CD4-positive, CD25-positive, alpha-beta regulatory T cell (primary cell): ENCODE measurements at regions not wholly inside any gene's neighbourhood (a gene's known extent, or its start where the extent isn't known, plus 50 kb on each side); places are given as distances from the start of the nearest gene placed in this dataset.

ENCODE experiments used
- ATAC-seq, 2 donors: fragments of 150-1000 bp; cut with Tn5 transposase; one replicate each; pipeline ENCODE4 v1.10.0; 2021; ENCODE audit warnings: low read depth in 2 of 2, moderate number of reproducible peaks in 2 of 2, moderate library complexity in 1 of 2
- DNase-seq, 3 donors: peaks; one replicate each; pipeline versions ENCODE4 v3.0.0 to v3.0.0-alpha.2; 2012 to 2022; ENCODE audit warnings: mixed read lengths in 1 of 3
- H3K27ac ChIP-seq: one replicate; pipeline ENCODE4 v1.7.0; 2013; ENCODE audit warnings: mild to moderate bottlenecking, low read length; ENCODE audit not compliant: insufficient read depth, poor library complexity, severe bottlenecking
- H3K27me3 ChIP-seq: one replicate; pipeline ENCODE4 v1.7.0; 2013; ENCODE audit warnings: low read length; ENCODE audit not compliant: control insufficient read depth, insufficient read depth
- H3K36me3 ChIP-seq: one replicate; pipeline ENCODE4 v1.7.0; 2013; ENCODE audit warnings: mild to moderate bottlenecking, low read length, moderate library complexity; ENCODE audit not compliant: control insufficient read depth, insufficient read depth
- H3K4me1 ChIP-seq: 2 replicates; pipeline ENCODE4 v1.7.0; 2013; ENCODE audit warnings: mild to moderate bottlenecking, low read length; ENCODE audit not compliant: insufficient read depth, control insufficient read depth, poor library complexity, severe bottlenecking
- H3K4me3 ChIP-seq: one replicate; pipeline ENCODE4 v1.7.0; 2013; ENCODE audit warnings: low read depth, mild to moderate bottlenecking, low read length, moderate library complexity
- H3K9me3 ChIP-seq, 2 experiments: 1 replicate in 1 of 2; 2 replicates in 1 of 2; pipeline ENCODE4 v1.7.0; 2013; ENCODE audit warnings: low read length in 2 of 2, mild to moderate bottlenecking in 1 of 2, moderate library complexity in 1 of 2; ENCODE audit not compliant: control insufficient read depth in 2 of 2
- H3K27ac Mint-ChIP-seq, 3 donors: one replicate each; pipeline ENCODE4 v1.8.0; 2020 to 2022; ENCODE audit warnings: mild to moderate bottlenecking in 3 of 3, mixed read lengths in 3 of 3, moderate library complexity in 2 of 3
- H3K27me3 Mint-ChIP-seq: one replicate; pipeline ENCODE4 v1.8.0; 2022; ENCODE audit warnings: mild to moderate bottlenecking, mixed read lengths
- H3K36me3 Mint-ChIP-seq: one replicate; pipeline ENCODE4 v1.8.0; 2020; ENCODE audit warnings: mixed read lengths
- H3K4me1 Mint-ChIP-seq, 4 donors: one replicate each; pipeline ENCODE4 v1.8.0; 2020 to 2022; ENCODE audit warnings: mixed read lengths in 4 of 4, mild to moderate bottlenecking in 1 of 4
- H3K4me3 Mint-ChIP-seq, 4 donors: one replicate each; pipeline ENCODE4 v1.8.0; 2020 to 2022; ENCODE audit warnings: mild to moderate bottlenecking in 4 of 4, mixed read lengths in 4 of 4, moderate library complexity in 3 of 4
- H3K9me3 Mint-ChIP-seq, 7 donors: one replicate each; pipeline ENCODE4 v1.8.0; 2020 to 2022; ENCODE audit warnings: mixed read lengths in 7 of 7, mild to moderate bottlenecking in 3 of 7, moderate library complexity in 2 of 7

GRCh38 chr13:68009546-68009945, 779.4 kb upstream of the PCDH9 start:
- H3K27me3 ChIP-seq: no peaks in the 10 kb centered on the region
- DNase-seq (no peak), ATAC-seq (no peak)
- Mint-ChIP-seq H3K4me1 (no peaks in the 10 kb centered on the region), H3K27me3 (no peaks in the 10 kb centered on the region), H3K36me3 (no peaks in the 10 kb centered on the region), H3K9me3 (peaks cover 3 to 33% (median 4%) of the 10 kb centered on the region in 7 donors), H3K4me3 (no peak overlapping the region), H3K27ac (no peak overlapping the region)
- H3K27ac ChIP-seq: no peak overlapping the region
- H3K36me3 ChIP-seq: no peaks in the 10 kb centered on the region
- no peak overlapping the region for H3K4me3 ChIP-seq
- no peaks in the 10 kb centered on the region for H3K4me1 ChIP-seq
- peaks cover 0 to 4% of the 10 kb centered on the region in 2 experiments for H3K9me3 ChIP-seq

- no peaks in the 10 kb centered on the region for H3K36me3 ChIP-seq
- H3K4me3 ChIP-seq: no peak overlapping the region
- DNase-seq: no peak
- no peaks in the 10 kb centered on the region for H3K27me3 Mint-ChIP-seq
- H3K27me3 ChIP-seq: no peaks in the 10 kb centered on the region
- H3K4me1 Mint-ChIP-seq: no peaks in the 10 kb centered on the region
- H3K9me3 ChIP-seq: peaks cover under 1 to 4% of the 10 kb centered on the region in 2 experiments
- no peaks in the 10 kb centered on the region for H3K4me1 ChIP-seq
- H3K27ac Mint-ChIP-seq: no peak overlapping the region
- peaks cover 3 to 33% (median 7%) of the 10 kb centered on the region in 7 donors for H3K9me3 Mint-ChIP-seq
- no peaks in the 10 kb centered on the region for H3K36me3 Mint-ChIP-seq
- no peak for ATAC-seq
- H3K4me3 Mint-ChIP-seq: no peak overlapping the region
- no peak overlapping the region for H3K27ac ChIP-seq
Measured at GRCh38 chr13:68007576-68007975, 777.4 kb upstream of the PCDH9 start.

GRCh38 chr13:67996101-67996500, 766.0 kb upstream of the PCDH9 start:
- H3K27ac Mint-ChIP-seq: no peak overlapping the region
- ATAC-seq (no peak), DNase-seq (no peak)
- H3K9me3 Mint-ChIP-seq: peaks cover 3 to 14% (median 5%) of the 10 kb centered on the region in 7 donors
- Histone ChIP-seq H3K27me3 (no peaks in the 10 kb centered on the region), H3K4me1 (no peaks in the 10 kb centered on the region), H3K27ac (no peak overlapping the region), H3K4me3 (no peak overlapping the region), H3K36me3 (no peaks in the 10 kb centered on the region), H3K9me3 (no peaks in the 10 kb centered on the region)
- no peaks in the 10 kb centered on the region for H3K36me3 Mint-ChIP-seq
- H3K4me3 Mint-ChIP-seq: no peak overlapping the region
- no peaks in the 10 kb centered on the region for H3K27me3 Mint-ChIP-seq
- no peaks in the 10 kb centered on the region for H3K4me1 Mint-ChIP-seq

- DNase-seq: no peak
- Histone ChIP-seq H3K4me1 (no peaks in the 10 kb centered on the region), H3K4me3 (no peak overlapping the region), H3K27ac (no peak overlapping the region), H3K36me3 (no peaks in the 10 kb centered on the region), H3K9me3 (peaks cover 0 to 12% of the 10 kb centered on the region in 2 experiments), H3K27me3 (no peaks in the 10 kb centered on the region)
- no peaks in the 10 kb centered on the region for H3K27me3 Mint-ChIP-seq
- peaks cover 2 to 12% (median 5%) of the 10 kb centered on the region in 7 donors for H3K9me3 Mint-ChIP-seq
- no peak overlapping the region for H3K27ac Mint-ChIP-seq
- H3K36me3 Mint-ChIP-seq: no peaks in the 10 kb centered on the region
- H3K4me3 Mint-ChIP-seq: no peak overlapping the region
- no peaks in the 10 kb centered on the region for H3K4me1 Mint-ChIP-seq
- ATAC-seq: no peak
Measured at GRCh38 chr13:67990868-67991267, 760.7 kb upstream of the PCDH9 start.

GRCh38 chr13:67986234-67986633, 756.1 kb upstream of the PCDH9 start:
- no peaks in the 10 kb centered on the region for H3K4me1 ChIP-seq
- Mint-ChIP-seq H3K27ac (no peak overlapping the region), H3K9me3 (peaks cover 3 to 16% (median 8%) of the 10 kb centered on the region in 7 donors), H3K4me1 (no peaks in the 10 kb centered on the region), H3K27me3 (no peaks in the 10 kb centered on the region), H3K4me3 (peak overlapping the region in 1 of 4 donors; percentile 27), H3K36me3 (no peaks in the 10 kb centered on the region)
- H3K4me3 ChIP-seq: no peak overlapping the region
- H3K9me3 ChIP-seq: peaks cover 0 to 12% of the 10 kb centered on the region in 2 experiments
- H3K27ac ChIP-seq: no peak overlapping the region
- DNase-seq (no peak), ATAC-seq (no peak)
- H3K36me3 ChIP-seq: no peaks in the 10 kb centered on the region
- no peaks in the 10 kb centered on the region for H3K27me3 ChIP-seq

GRCh38 chr13:67977066-67977465, 746.9 kb upstream of the PCDH9 start:
- H3K27ac Mint-ChIP-seq: no peak overlapping the region
- H3K9me3 Mint-ChIP-seq: peaks cover 1 to 14% (median 8%) of the 10 kb centered on the region in 7 donors
- H3K27me3 Mint-ChIP-seq: no peaks in the 10 kb centered on the region
- H3K4me1 Mint-ChIP-seq: no peaks in the 10 kb centered on the region
- Histone ChIP-seq H3K27me3 (no peaks in the 10 kb centered on the region), H3K4me1 (no peaks in the 10 kb centered on the region), H3K4me3 (no peak overlapping the region), H3K27ac (no peak overlapping the region), H3K36me3 (no peaks in the 10 kb centered on the region), H3K9me3 (peaks cover 7 to 9% of the 10 kb centered on the region in 2 experiments)
- no peaks in the 10 kb centered on the region for H3K36me3 Mint-ChIP-seq
- DNase-seq: no peak
- no peak for ATAC-seq
- no peak overlapping the region for H3K4me3 Mint-ChIP-seq

GRCh38 chr13:67971291-67971690, 741.2 kb upstream of the PCDH9 start:
- Mint-ChIP-seq H3K27me3 (no peaks in the 10 kb centered on the region), H3K36me3 (no peaks in the 10 kb centered on the region), H3K9me3 (peaks cover 0 to 18% (median 7%) of the 10 kb centered on the region in 7 donors), H3K4me1 (no peaks in the 10 kb centered on the region), H3K4me3 (no peak overlapping the region), H3K27ac (no peak overlapping the region)
- H3K27me3 ChIP-seq: no peaks in the 10 kb centered on the region
- no peak for ATAC-seq
- H3K36me3 ChIP-seq: no peaks in the 10 kb centered on the region
- DNase-seq: no peak
- H3K4me1 ChIP-seq: no peaks in the 10 kb centered on the region
- no peak overlapping the region for H3K4me3 ChIP-seq
- no peak overlapping the region for H3K27ac ChIP-seq
- H3K9me3 ChIP-seq: peaks cover 4 to 9% of the 10 kb centered on the region in 2 experiments

GRCh38 chr13:67967031-67967430, 736.9 kb upstream of the PCDH9 start:
- no peak overlapping the region for H3K27ac ChIP-seq
- no peaks in the 10 kb centered on the region for H3K27me3 ChIP-seq
- H3K9me3 ChIP-seq: peaks cover 0 to 4% of the 10 kb centered on the region in 2 experiments
- Mint-ChIP-seq H3K27me3 (no peaks in the 10 kb centered on the region), H3K27ac (no peak overlapping the region), H3K4me1 (no peaks in the 10 kb centered on the region), H3K9me3 (peaks cover 0 to 14% (median 4%) of the 10 kb centered on the region in 7 donors), H3K4me3 (no peak overlapping the region), H3K36me3 (no peaks in the 10 kb centered on the region)
- DNase-seq: no peak
- H3K4me3 ChIP-seq: no peak overlapping the region
- no peak for ATAC-seq
- no peaks in the 10 kb centered on the region for H3K36me3 ChIP-seq
- no peaks in the 10 kb centered on the region for H3K4me1 ChIP-seq
